NCI-H510A (cell line): ENCODE measurements at regions not wholly inside any gene's neighbourhood (a gene's known extent, or its start where the extent isn't known, plus 50 kb on each side); places are given as distances from the start of the nearest gene placed in this dataset.

Source experiments
- DNase-seq: peaks from one replicate; lab custom pipeline; 2025; lab: John Stamatoyannopoulos, UW

- no peak for DNase-seq
Measured at GRCh38 chr6:91462241-91462640, 875.4 kb upstream of the MAP3K7 start.

- DNase-seq: no peak
Measured at GRCh38 chr6:91453224-91453878, 866.5 kb upstream of the MAP3K7 start.

DNA sequence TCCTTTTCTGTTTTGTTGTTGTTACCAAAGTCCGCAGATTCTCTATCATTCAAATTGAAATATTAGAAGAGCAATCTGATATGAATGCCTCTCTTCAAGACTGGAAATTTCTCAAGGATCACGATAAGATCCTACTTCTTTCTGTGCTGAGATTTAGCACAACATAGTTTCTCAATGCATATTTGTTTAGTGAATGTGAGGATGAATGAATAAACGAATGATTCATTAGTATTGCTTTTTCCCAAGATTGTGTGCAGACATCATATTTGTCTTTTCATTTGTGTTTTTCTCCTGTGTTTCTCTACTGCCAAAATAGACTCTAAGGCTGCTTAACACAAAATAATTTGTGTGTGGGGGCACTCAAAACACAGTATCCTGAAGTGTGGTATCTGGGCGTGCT lies 862.7 kb upstream of the MAP3K7 start:
- no peak for DNase-seq

DNA sequence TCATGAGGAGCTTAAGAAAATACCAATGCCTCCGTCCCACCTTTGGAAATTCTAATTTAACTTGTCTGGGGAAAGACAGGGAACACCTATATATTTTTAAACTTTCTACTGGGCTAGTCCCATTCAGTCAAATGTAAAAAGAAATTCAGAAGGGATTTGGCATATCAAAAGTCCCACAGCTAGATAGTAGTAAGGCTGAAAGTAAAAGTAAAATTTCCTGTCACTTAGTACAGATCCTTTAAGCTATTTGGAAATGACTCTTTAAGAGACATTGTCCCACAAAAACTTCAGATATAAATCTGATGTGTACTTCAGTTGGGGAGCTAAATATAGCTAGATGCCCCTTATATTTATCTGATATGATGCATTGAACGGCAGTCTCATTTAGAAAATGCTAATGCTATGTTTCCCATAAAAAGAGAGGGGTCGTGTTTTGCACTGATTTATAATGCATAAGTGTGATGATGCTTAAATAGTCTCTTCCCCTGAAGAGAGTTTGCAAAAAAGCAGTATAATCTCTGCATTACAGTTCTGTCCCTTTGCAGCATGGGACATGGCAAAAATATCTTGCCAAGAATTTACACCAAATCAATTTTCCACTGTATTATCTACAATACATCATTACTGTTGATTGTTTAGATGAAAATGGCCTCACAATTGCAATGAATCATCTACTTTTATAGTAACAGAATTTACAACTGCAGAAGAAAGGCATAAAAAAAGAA lies 860.8 kb upstream of the MAP3K7 start:
- DNase-seq: no peak

GRCh38 chr6:91447081-91447480 lies 860.2 kb upstream of the MAP3K7 start:
- DNase-seq: no peak

DNA sequence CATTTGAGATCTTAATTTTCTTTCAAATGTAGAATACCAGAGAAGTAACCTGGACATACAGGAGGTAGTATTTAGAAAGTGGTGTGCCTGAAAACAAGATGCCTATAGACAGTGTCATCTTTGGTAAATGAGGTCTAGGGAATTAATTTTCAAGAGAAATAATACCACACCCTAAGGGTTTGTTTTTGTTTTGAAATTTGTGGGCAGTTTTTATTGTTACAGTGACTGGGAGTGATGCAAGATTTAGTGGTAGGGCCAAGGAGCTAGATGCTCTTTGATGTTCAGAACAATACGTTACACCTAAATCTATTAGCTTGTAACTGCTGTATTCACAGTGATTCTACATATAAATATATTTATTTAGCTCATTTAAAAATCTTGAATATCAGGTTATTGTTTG lies 856.5 kb upstream of the MAP3K7 start:
- DNase-seq: no peak

GRCh38 chr6:91442342-91442741 lies 855.5 kb upstream of the MAP3K7 start:
- no peak for DNase-seq

DNA sequence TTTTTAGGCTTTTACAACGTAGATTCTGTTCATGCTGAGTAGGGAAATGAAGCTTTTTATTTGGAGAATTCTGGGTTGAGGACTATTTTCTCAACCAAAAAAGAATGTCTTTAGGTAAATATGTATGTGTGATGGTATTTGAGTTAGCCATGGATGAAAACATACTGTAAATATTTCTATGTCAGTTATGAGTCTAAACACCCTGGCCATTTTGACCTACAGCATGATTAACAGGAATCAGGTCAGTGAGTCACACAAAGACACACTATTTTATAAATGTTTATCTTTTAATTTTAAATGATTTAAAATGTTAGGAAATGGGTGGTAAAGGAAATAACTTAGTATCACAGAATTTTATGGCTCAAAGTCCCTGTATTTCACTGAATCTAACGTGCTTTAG lies 851.7 kb upstream of the MAP3K7 start:
- no peak for DNase-seq

GRCh38 chr6:91437315-91437729 lies 850.5 kb upstream of the MAP3K7 start:
- no peak for DNase-seq

GRCh38 chr6:91436448-91436847 lies 849.6 kb upstream of the MAP3K7 start:
- DNase-seq: no peak

GRCh38 chr6:91435630-91436029 lies 848.8 kb upstream of the MAP3K7 start:
- no peak for DNase-seq

DNA sequence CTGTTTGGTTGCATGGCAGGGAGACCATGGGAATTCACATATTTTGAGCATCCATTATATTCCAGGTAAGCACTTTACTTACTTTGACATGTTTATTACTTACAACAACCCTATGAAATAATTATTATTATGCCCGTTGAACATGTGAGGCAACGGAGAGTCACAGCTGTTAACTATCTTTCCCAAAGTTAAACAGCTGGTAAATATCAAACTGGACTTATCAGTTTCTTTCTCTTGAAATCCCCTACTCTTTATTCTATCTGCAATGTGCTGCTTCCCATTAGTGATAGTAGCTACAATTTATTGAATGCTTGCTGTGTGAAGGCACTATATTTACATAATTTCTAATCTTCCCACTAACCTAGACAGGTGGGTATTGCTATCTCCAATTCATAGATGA lies 847.7 kb upstream of the MAP3K7 start:
- DNase-seq: no peak

DNA sequence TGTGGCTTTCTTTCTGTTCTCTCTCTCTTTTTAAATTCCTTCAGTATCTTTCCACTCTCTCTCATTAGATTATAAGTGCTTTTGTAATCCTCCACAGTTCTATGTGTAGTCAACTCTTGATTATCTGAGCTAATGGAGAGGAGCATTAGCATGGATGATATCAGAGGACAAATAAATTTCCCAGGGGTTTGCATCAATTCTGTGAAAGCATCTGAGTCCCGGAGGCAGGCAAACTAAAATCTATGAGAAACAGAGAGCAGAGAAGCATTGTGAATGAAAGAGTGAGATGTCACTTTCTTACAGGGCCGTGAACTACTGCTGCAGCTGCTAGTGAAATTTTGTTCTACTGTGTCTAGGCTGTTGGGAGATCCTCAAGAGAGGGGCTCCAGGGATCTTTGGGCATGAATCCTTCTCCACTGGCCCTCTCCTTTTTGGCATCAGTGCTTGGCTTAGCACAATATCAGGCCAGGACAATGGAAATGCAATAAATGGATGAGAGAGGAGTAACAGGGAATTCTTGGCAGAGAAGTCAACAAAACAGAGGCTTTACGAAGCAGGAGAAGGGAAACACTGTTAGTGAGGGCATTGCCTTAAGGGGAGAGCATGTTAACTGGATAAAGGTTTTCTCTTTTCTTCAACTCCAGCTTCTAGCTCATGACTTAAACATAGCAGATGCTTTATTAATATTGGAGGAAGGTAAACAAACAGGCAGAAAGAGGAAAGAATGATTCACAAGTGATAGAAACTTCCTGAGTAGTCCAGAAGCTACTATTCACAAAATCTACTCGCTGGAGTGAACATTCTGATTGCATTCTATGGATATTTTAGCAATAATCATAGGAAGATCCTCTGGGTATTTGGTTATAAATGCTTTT lies 847.0 kb upstream of the MAP3K7 start:
- DNase-seq: no peak

DNA sequence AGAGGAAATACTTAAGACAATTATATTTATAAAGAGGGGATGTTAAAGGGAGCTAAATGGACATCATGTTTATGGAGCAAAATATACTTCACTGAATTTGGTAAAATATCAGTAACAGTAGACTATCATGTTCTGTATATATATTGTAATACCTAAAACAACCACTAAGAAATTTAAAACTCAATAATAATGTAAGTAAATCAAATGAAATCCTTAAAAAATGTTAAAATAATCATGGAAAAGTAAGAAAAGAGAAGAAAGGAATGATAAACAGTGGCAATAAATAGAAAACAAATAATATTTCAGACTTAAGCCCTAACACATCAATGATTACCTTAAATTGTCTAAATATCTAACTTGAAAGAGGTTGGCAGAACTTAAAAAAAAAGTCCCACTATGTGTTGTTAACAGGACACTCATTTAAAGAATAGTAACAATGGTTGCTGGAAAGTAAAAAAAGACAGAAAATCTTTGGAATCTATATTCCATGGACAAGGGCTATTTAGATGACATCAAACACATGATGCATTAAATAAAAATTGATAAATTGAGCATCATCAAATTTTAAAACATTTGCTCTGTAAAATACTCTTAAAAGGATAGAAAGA lies 842.2 kb upstream of the MAP3K7 start:
- DNase-seq: no peak

DNA sequence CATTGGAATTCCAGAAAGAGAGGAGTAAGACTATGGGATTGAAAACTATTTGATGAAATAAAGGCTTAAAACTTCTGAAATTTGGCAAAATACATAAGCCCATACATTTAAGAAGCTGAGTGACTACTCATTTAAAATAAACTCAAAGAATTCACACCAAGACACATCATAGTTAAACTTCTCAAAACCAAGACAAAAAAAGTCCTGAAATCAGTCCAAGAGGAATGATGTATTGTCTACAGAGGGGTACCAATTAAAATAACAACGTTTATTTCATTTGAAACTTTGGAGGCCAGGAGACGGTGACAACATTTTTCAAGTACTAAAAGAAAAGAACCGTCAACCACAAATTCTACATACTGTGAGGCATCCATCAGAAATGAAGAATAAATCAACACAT lies 841.4 kb upstream of the MAP3K7 start:
- DNase-seq: no peak

DNA sequence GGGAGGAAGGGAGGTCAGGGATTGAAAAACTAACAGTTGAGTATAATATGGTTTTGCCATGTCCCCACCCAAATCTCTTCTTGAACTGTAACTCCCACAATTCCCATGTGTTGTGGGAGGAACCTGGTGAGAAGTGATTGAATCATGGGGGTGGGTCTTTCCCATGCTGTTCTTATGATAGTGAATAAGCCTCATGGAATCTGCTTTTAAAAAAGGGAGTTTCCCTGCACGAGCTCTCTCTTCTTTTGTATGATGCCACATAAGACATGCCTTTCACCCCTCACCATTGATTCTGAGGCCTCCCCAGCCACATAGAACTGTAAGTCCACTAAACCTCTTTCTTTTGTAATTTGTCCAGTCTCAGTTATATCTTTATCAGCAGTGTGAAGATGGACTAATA lies 833.4 kb upstream of the MAP3K7 start:
- no peak for DNase-seq

GRCh38 chr6:91415031-91415605 lies 828.2 kb upstream of the MAP3K7 start:
- no peak for DNase-seq

DNA sequence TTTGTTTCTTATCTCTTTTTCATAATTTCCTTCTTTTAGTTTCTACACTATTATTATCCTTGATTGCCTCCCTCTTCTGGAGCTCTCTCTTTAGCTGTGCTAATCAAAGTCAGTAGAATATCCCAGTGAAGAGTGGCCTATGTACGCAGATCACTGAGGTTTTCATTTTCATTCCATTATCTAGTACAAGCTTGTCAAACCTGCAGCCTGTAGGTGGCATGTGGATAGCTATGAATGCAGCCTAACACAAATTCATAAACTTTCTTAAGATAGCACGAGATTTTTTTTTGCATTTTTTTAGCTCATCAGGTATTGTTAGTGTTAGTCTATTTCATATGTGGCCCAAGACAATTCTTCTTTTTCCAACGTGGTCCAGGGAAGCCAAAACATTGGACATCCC lies 825.7 kb upstream of the MAP3K7 start:
- DNase-seq: no peak

DNA sequence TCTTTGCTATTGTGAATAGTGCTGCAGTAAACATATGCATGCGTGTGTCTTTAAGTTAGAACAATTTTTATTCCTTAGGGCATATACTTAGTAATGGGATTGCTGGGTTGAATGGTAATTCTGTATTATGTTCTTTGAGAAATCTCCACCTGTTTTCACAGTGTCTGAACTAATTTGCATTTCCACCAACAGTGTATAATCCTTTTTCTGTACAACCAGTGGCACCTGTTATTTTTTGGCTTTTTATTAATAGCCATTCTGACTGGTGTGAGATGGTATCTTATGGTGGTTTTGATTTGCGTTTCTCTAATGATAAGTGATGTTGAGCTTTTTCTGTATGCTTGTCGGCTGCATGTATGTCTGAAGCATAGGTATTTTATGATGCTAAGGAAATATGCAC lies 820.8 kb upstream of the MAP3K7 start:
- DNase-seq: no peak

GRCh38 chr6:91392951-91393350 lies 806.1 kb upstream of the MAP3K7 start:
- DNase-seq: no peak

GRCh38 chr6:91387290-91388059 lies 800.6 kb upstream of the MAP3K7 start:
- no peak for DNase-seq
